Colonic mucosa (tissue), 4 donors: ENCODE measurements at regions not wholly inside any gene's neighbourhood (a gene's known extent, or its start where the extent isn't known, plus 50 kb on each side); places are given as distances from the start of the nearest gene placed in this dataset.

Experiments
- DNase-seq: peaks from one replicate; pipeline ENCODE4 v3.0.0-alpha.2; 2020
- H3K27ac ChIP-seq: fragments of 200-600 bp; one replicate; pipeline ENCODE4 v1.8.0; 2021
- H3K27me3 ChIP-seq: fragments of 200-600 bp; one replicate; pipeline ENCODE4 v1.8.0; 2021
- H3K36me3 ChIP-seq: fragments of 200-600 bp; one replicate; pipeline ENCODE4 v1.8.0; 2021
- H3K4me1 ChIP-seq: fragments of 200-600 bp; one replicate; pipeline ENCODE4 v1.8.0; 2021; ENCODE audit warnings: mild to moderate bottlenecking
- H3K4me3 ChIP-seq: fragments of 200-600 bp; one replicate; pipeline ENCODE4 v1.8.0; 2021
- H3K9ac ChIP-seq, 2 donors: one replicate each; pipeline ENCODE4 v1.7.0; 2013; ENCODE audit warnings: control low read depth in 2 of 2, low read depth in 2 of 2, low read length in 2 of 2
- H3K9me3 ChIP-seq: fragments of 200-600 bp; one replicate; pipeline ENCODE4 v1.8.0; 2021
- intact Hi-C: fragments of 100-400 bp; cut with DNase I; formaldehyde crosslinking; loops from one replicate; pipeline ENCODE4 v1.14.1; 2022
- TF ChIP-seq, protein P1 (sequence below): fragments of 200-600 bp; IDR thresholded peaks from one replicate; pipeline ENCODE4 v1.8.0; 2022; ENCODE audit warnings: antibody characterized with exemption, mild to moderate bottlenecking
- donor health status: healthy.
- donor health status: DM: no; HTN: no; CAD: no.
- donor health status: DM: no; HTN: no; CAD: no.

DNA sequence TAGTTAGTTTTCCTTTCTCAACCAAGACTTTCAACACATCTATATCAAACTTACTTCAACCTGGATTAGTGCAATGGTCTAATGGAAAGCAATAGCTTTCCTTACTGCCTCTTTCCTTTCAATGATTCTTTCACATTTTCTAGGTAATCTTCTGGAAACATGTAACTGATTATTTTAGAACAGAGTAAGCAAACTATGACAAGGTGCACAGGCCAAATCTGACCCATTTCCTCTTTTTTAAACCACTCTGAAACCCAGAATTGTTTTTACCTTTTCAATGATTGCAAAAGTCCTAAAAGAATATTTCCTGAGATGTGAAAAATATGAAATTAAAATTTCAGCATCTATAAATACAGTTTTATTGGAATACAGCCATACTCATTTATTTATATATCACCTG is 81.6 kb upstream of the TMTC2 start:
- H3K9me3 ChIP-seq: no peaks in the 10 kb centered on the region
- H3K27me3 ChIP-seq: no peaks in the 10 kb centered on the region
- no peak overlapping the region for H3K27ac ChIP-seq
- H3K4me1 ChIP-seq: no peaks in the 10 kb centered on the region
- TF ChIP-seq, protein P1, sequence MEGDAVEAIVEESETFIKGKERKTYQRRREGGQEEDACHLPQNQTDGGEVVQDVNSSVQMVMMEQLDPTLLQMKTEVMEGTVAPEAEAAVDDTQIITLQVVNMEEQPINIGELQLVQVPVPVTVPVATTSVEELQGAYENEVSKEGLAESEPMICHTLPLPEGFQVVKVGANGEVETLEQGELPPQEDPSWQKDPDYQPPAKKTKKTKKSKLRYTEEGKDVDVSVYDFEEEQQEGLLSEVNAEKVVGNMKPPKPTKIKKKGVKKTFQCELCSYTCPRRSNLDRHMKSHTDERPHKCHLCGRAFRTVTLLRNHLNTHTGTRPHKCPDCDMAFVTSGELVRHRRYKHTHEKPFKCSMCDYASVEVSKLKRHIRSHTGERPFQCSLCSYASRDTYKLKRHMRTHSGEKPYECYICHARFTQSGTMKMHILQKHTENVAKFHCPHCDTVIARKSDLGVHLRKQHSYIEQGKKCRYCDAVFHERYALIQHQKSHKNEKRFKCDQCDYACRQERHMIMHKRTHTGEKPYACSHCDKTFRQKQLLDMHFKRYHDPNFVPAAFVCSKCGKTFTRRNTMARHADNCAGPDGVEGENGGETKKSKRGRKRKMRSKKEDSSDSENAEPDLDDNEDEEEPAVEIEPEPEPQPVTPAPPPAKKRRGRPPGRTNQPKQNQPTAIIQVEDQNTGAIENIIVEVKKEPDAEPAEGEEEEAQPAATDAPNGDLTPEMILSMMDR: no peak
- no peaks in the 10 kb centered on the region for H3K36me3 ChIP-seq
- intact Hi-C loops: no loop called here
- DNase-seq: no peak
- no peak overlapping the region for H3K4me3 ChIP-seq
- H3K9ac ChIP-seq: no peak overlapping the region

DNA sequence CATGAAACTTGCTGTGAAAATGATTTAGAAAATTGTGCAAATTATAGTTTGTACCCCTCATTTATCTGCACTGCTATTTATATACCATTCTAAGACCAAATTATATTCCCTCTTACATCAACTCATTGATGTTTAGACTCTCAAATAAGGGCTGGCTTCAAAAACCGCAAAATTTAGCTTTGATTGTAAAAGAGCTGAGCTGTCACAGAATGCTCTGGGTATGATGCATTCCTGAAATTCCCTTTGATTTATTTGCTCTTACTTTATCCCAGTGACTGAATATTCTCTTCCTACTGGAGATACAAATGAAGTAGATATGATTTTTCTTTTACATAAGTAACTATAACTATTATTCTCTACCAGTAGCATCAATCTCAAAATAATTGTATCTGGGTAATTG is 78.0 kb upstream of the TMTC2 start:
- Histone ChIP-seq H3K27ac (no peak overlapping the region), H3K4me1 (no peaks in the 10 kb centered on the region), H3K36me3 (no peaks in the 10 kb centered on the region), H3K27me3 (no peaks in the 10 kb centered on the region), H3K9me3 (no peaks in the 10 kb centered on the region), H3K9ac (no peak overlapping the region), H3K4me3 (no peak overlapping the region)
- DNase-seq: no peak
- intact Hi-C loops: no loop called here
- TF ChIP-seq, protein P1: no peak

DNA sequence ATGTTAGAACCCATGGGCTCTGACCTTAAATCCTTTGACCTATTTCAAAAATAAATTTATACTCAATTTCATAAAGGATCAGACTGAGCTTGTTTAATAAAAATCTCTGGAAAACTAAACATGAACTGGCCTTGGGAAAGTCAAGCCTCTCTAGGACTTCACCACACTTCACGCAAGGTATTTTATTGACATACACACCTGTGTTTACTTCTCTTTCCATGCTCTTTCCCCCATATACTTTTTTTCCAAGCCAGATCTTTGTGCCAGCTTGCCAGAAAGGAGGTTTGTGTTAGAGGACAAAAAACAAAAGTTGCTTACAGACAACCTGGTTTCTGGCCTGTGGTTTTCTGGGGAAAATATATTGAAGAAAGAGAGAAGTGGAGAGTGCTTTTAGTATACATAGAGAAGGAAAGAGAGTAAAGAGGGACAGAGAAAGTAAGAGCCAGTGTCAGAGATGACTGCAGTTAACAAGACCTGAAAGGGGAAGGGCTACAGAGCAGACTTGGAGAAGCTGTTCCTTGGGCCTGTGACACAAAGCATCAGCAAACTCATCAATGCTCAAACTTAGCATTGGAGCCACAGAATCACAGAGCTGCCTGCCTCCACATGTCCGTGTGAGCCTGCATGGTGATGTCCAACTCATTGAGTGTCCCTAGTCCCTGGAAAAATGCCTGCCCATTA is 77.3 kb upstream of the TMTC2 start:
- no peak for DNase-seq
- H3K36me3 ChIP-seq: no peaks in the 10 kb centered on the region
- TF ChIP-seq, protein P1: no peak
- H3K27me3 ChIP-seq: no peaks in the 10 kb centered on the region
- H3K9me3 ChIP-seq: no peaks in the 10 kb centered on the region
- H3K9ac ChIP-seq: no peak overlapping the region
- no peaks in the 10 kb centered on the region for H3K4me1 ChIP-seq
- no peak overlapping the region for H3K4me3 ChIP-seq
- H3K27ac ChIP-seq: no peak overlapping the region
- intact Hi-C loops: no loop called here

DNA sequence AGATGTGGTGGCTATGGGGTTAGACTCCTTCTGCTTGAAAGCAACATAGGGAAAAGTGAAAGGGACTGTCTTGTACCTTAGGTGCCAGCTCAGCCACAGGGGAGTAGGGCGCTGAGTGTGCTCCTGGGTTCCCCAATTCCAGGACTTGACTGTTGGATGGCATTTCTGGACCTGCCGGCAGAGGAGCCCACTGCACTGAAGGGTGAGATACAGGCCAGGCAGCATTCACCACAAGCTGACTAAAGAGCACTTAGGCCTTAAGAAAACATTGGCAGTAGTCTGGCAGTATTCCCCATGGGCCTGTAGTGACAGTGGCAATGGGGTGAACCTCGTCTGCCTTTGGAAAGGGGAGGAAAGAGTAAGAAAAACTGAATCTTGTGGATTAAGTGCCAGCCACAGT is 67.1 kb upstream of the TMTC2 start:
- no peak overlapping the region for H3K4me3 ChIP-seq
- H3K4me1 ChIP-seq: no peaks in the 10 kb centered on the region
- no peak overlapping the region for H3K9ac ChIP-seq
- intact Hi-C loops: loop anchor here (10.0 kb wide), 1 partner anchor 235 kb away; no protein-coding TSS in a partner anchor
- no peaks in the 10 kb centered on the region for H3K36me3 ChIP-seq
- H3K27me3 ChIP-seq: no peaks in the 10 kb centered on the region
- no peaks in the 10 kb centered on the region for H3K9me3 ChIP-seq
- H3K27ac ChIP-seq: no peak overlapping the region
- DNase-seq: no peak
- TF ChIP-seq, protein P1: no peak

DNA sequence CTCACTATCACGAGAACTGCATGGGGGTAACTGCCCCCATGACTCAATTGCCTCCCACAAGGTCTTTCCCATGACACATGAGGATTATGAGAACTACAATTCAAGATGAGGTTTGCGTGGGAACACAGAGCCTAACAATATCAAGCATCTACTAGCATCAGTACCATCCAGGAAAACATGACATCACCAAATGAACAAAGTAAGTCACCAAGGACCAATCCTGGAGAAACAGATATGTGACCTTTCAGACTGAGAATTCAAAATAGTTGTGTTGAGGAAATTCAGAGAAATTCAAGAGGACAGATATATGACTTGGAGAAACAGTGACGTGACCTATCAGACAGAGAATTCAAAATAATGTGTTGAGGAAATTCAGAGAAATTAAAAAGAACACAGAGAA is 65.8 kb upstream of the TMTC2 start:
- TF ChIP-seq, protein P1: no peak
- no peaks in the 10 kb centered on the region for H3K27me3 ChIP-seq
- no peak overlapping the region for H3K9ac ChIP-seq
- no peak overlapping the region for H3K4me3 ChIP-seq
- DNase-seq: no peak
- intact Hi-C loops: loop anchor here (10.0 kb wide), 1 partner anchor 236 kb away; no protein-coding TSS in a partner anchor
- H3K9me3 ChIP-seq: no peaks in the 10 kb centered on the region
- H3K27ac ChIP-seq: no peak overlapping the region
- H3K36me3 ChIP-seq: no peaks in the 10 kb centered on the region
- no peaks in the 10 kb centered on the region for H3K4me1 ChIP-seq
